Neuronal stem cell (in vitro differentiated cells): ENCODE measurements at regions not wholly inside any gene's neighbourhood (a gene's known extent, or its start where the extent isn't known, plus 50 kb on each side); places are given as distances from the start of the nearest gene placed in this dataset.

Experiments
- DNase-seq: peaks from one replicate; pipeline ENCODE4 v3.0.0-alpha.2; 2013; ENCODE audit warnings: low spot score
- H2AFZ ChIP-seq: one replicate; pipeline ENCODE4 v1.6.1; 2013; ENCODE audit warnings: mild to moderate bottlenecking, low read length, inconsistent platforms
- H2AK5ac ChIP-seq: 2 replicates; pipeline ENCODE4 v1.6.1; 2013; ENCODE audit warnings: low read depth, mild to moderate bottlenecking, inconsistent platforms, low read length, moderate library complexity, mixed read lengths
- H2BK120ac ChIP-seq: 2 replicates; pipeline ENCODE4 v1.6.1; 2013; ENCODE audit warnings: low read depth, mild to moderate bottlenecking, inconsistent platforms, low read length, moderate library complexity, mixed read lengths
- H2BK12ac ChIP-seq: one replicate; pipeline ENCODE4 v1.6.1; 2013; ENCODE audit warnings: low read length, inconsistent platforms
- H2BK15ac ChIP-seq: 2 replicates; pipeline ENCODE4 v1.6.1; 2013; ENCODE audit warnings: mild to moderate bottlenecking, low read length, inconsistent platforms, mixed read lengths
- H2BK5ac ChIP-seq: one replicate; pipeline ENCODE4 v1.6.1; 2013; ENCODE audit warnings: inconsistent platforms, mild to moderate bottlenecking, low read length, moderate library complexity
- H3K14ac ChIP-seq: one replicate; pipeline ENCODE4 v1.6.1; 2013; ENCODE audit warnings: low read length, inconsistent platforms
- H3K18ac ChIP-seq: 2 replicates; pipeline ENCODE4 v1.6.1; 2013; ENCODE audit warnings: low read length, inconsistent platforms
- H3K23ac ChIP-seq: 2 replicates; pipeline ENCODE4 v1.6.1; 2013; ENCODE audit warnings: low read depth, mild to moderate bottlenecking, mixed read lengths, low read length, inconsistent platforms; ENCODE audit not compliant: poor library complexity
- H3K27ac ChIP-seq: replicated peaks from 3 replicates; pipeline ENCODE4 v1.5.1; 2013; ENCODE audit warnings: low read length, inconsistent platforms
- H3K27me3 ChIP-seq, 3 experiments: 2 replicates each; pipeline ENCODE4 v1.6.1; 2013; ENCODE audit warnings: low read length in 3 of 3, mild to moderate bottlenecking in 2 of 3, inconsistent platforms in 1 of 3, low read depth in 1 of 3, mixed read lengths in 1 of 3, moderate library complexity in 1 of 3; ENCODE audit not compliant: control insufficient read depth in 3 of 3, insufficient read depth in 3 of 3
- H3K36me3 ChIP-seq, 2 donors: replicated peaks in 1 of 2; 2 replicates each; pipeline ENCODE4 v1.6.1; 2013; ENCODE audit warnings: low read length in 2 of 2; ENCODE audit not compliant: control insufficient read depth in 2 of 2, insufficient read depth in 2 of 2
- H3K4ac ChIP-seq: 2 replicates; pipeline ENCODE4 v1.6.1; 2013; ENCODE audit warnings: inconsistent platforms, mild to moderate bottlenecking, low read length, moderate library complexity
- H3K4me1 ChIP-seq, 2 donors: 1 replicate in 1 of 2; 2 replicates in 1 of 2; pipeline ENCODE4 v1.6.1; 2013; ENCODE audit warnings: low read length in 2 of 2, low read depth in 1 of 2; ENCODE audit not compliant: control insufficient read depth in 2 of 2, insufficient read depth in 1 of 2
- H3K4me2 ChIP-seq: one replicate; pipeline ENCODE4 v1.6.1; 2013; ENCODE audit warnings: mild to moderate bottlenecking, low read length, inconsistent platforms; ENCODE audit not compliant: insufficient read depth, poor library complexity, severe bottlenecking
- H3K4me3 ChIP-seq, 2 donors: 2 replicates each; pipeline ENCODE4 v1.5.1; 2013; ENCODE audit warnings: low read length in 2 of 2, mild to moderate bottlenecking in 2 of 2, inconsistent platforms in 1 of 2, moderate library complexity in 1 of 2
- H3K79me1 ChIP-seq: one replicate; pipeline ENCODE4 v1.6.1; 2013; ENCODE audit warnings: low read depth, mild to moderate bottlenecking, inconsistent platforms, low read length, moderate library complexity
- H3K9ac ChIP-seq: one replicate; pipeline ENCODE4 v1.6.1; 2013; ENCODE audit warnings: mild to moderate bottlenecking, low read depth, low read length, inconsistent platforms; ENCODE audit not compliant: poor library complexity
- H3K9me3 ChIP-seq, 2 donors: replicated peaks in 1 of 2; 2 replicates each; pipeline versions ENCODE3 to v1.6.1; 2013; ENCODE audit warnings: low read length in 2 of 2, mild to moderate bottlenecking in 2 of 2, inconsistent platforms in 1 of 2, low read depth in 1 of 2, mixed read lengths in 1 of 2, moderate library complexity in 1 of 2; ENCODE audit not compliant: control insufficient read depth in 2 of 2, insufficient read depth in 1 of 2
- H4K8ac ChIP-seq: one replicate; pipeline ENCODE4 v1.6.1; 2013; ENCODE audit warnings: low read depth, mild to moderate bottlenecking, inconsistent platforms, low read length, moderate library complexity
- H4K91ac ChIP-seq: one replicate; pipeline ENCODE4 v1.6.1; 2013; ENCODE audit warnings: low read length, low read depth, mild to moderate bottlenecking, inconsistent platforms; ENCODE audit not compliant: poor library complexity
- WGBS, 2 donors: extraction: QIAGEN DNeasy Blood & Tissue Kit; methylation state at CpG; one replicate each; pipeline ENCODE4 v1.1.7; 2013; ENCODE audit warnings: missing lambda C conversion rate in 2 of 2, mixed read lengths in 1 of 2; ENCODE audit not compliant: insufficient read length in 2 of 2, insufficient replicate concordance in 1 of 2; ENCODE audit errors: extremely low coverage in 2 of 2; 5-methylcytosine and 5-hydroxymethylcytosine counted together

- H3K27me3 ChIP-seq: peaks cover 0 to 5% (median 0%) of the 10 kb centered on the region in 3 experiments
- H3K4ac ChIP-seq: no peak overlapping the region
- H2BK120ac ChIP-seq: no peak overlapping the region
- H3K9me3 ChIP-seq: no peaks in the 10 kb centered on the region
- no peak overlapping the region for H3K4me2 ChIP-seq
- no peak overlapping the region for H3K23ac ChIP-seq
- H3K14ac ChIP-seq: no peak overlapping the region
- WGBS, 2 donors: no CpG with 5 or more reads among the region's 2 CpGs
- no peak overlapping the region for H3K4me3 ChIP-seq
- DNase-seq: no peak
- no peak overlapping the region for H2BK15ac ChIP-seq
- no peak overlapping the region for H4K8ac ChIP-seq
- no peaks in the 10 kb centered on the region for H3K79me1 ChIP-seq
- H3K27ac ChIP-seq: no peak overlapping the region
- H2AK5ac ChIP-seq: no peak overlapping the region
- H2BK12ac ChIP-seq: no peak overlapping the region
- no peak overlapping the region for H3K18ac ChIP-seq
- no peak overlapping the region for H2BK5ac ChIP-seq
- H3K36me3 ChIP-seq: no peaks in the 10 kb centered on the region
- no peak overlapping the region for H2AFZ ChIP-seq
- H3K4me1 ChIP-seq: peaks cover 2 to 3% of the 10 kb centered on the region in 2 donors
- no peak overlapping the region for H4K91ac ChIP-seq
- H3K9ac ChIP-seq: no peak overlapping the region
Measured at GRCh38 chr9:21550392-21550791, 68.3 kb upstream of the IFNE start.

- no peak overlapping the region for H3K4me3 ChIP-seq
- H3K9me3 ChIP-seq: no peaks in the 10 kb centered on the region
- no peak overlapping the region for H2AFZ ChIP-seq
- no peak overlapping the region for H2BK15ac ChIP-seq
- no peak overlapping the region for H2BK120ac ChIP-seq
- no peak overlapping the region for H4K8ac ChIP-seq
- H3K23ac ChIP-seq: no peak overlapping the region
- H3K18ac ChIP-seq: no peak overlapping the region
- no peak for DNase-seq
- no peak overlapping the region for H2BK5ac ChIP-seq
- no peak overlapping the region for H2AK5ac ChIP-seq
- H2BK12ac ChIP-seq: no peak overlapping the region
- peaks cover 2 to 3% of the 10 kb centered on the region in 2 donors for H3K4me1 ChIP-seq
- no peak overlapping the region for H3K27ac ChIP-seq
- no peak overlapping the region for H4K91ac ChIP-seq
- H3K14ac ChIP-seq: no peak overlapping the region
- H3K9ac ChIP-seq: no peak overlapping the region
- no peaks in the 10 kb centered on the region for H3K79me1 ChIP-seq
- H3K4ac ChIP-seq: no peak overlapping the region
- H3K4me2 ChIP-seq: no peak overlapping the region
- WGBS, 2 donors: no CpG with 5 or more reads among the region's 2 CpGs
- H3K27me3 ChIP-seq: peaks cover 0 to 13% (median 3%) of the 10 kb centered on the region in 3 experiments
- no peaks in the 10 kb centered on the region for H3K36me3 ChIP-seq
Measured at GRCh38 chr9:21551401-21551800, 69.3 kb upstream of the IFNE start.

- H3K23ac ChIP-seq: no peak overlapping the region
- no peak overlapping the region for H2BK12ac ChIP-seq
- H3K9me3 ChIP-seq: no peaks in the 10 kb centered on the region
- no peak overlapping the region for H4K8ac ChIP-seq
- H2AFZ ChIP-seq: peak overlapping the region; percentile 11
- peaks cover 2 to 3% of the 10 kb centered on the region in 2 donors for H3K4me1 ChIP-seq
- H3K27me3 ChIP-seq: peaks cover 0 to 24% (median 3%) of the 10 kb centered on the region in 3 experiments
- no peak overlapping the region for H3K4ac ChIP-seq
- no peak overlapping the region for H2BK15ac ChIP-seq
- H3K27ac ChIP-seq: no peak overlapping the region
- H3K9ac ChIP-seq: no peak overlapping the region
- no peak overlapping the region for H2BK120ac ChIP-seq
- no peak overlapping the region for H3K14ac ChIP-seq
- no peak overlapping the region for H4K91ac ChIP-seq
- WGBS, 2 donors: no CpG with 5 or more reads among the region's 3 CpGs
- H3K36me3 ChIP-seq: no peaks in the 10 kb centered on the region
- no peak for DNase-seq
- H3K4me2 ChIP-seq: no peak overlapping the region
- no peak overlapping the region for H2BK5ac ChIP-seq
- H3K4me3 ChIP-seq: no peak overlapping the region
- H3K18ac ChIP-seq: no peak overlapping the region
- H2AK5ac ChIP-seq: no peak overlapping the region
- no peaks in the 10 kb centered on the region for H3K79me1 ChIP-seq
Measured at GRCh38 chr9:21552244-21553170, 70.4 kb upstream of the IFNE start.

- no peak overlapping the region for H3K27ac ChIP-seq
- no peak overlapping the region for H2BK15ac ChIP-seq
- no peak for DNase-seq
- no peak overlapping the region for H3K4me3 ChIP-seq
- no peaks in the 10 kb centered on the region for H3K36me3 ChIP-seq
- no CpG with 5 or more reads among the region's 3 CpGs for WGBS, 2 donors
- H4K8ac ChIP-seq: no peak overlapping the region
- no peaks in the 10 kb centered on the region for H3K9me3 ChIP-seq
- no peak overlapping the region for H2AK5ac ChIP-seq
- H3K9ac ChIP-seq: no peak overlapping the region
- H2BK5ac ChIP-seq: no peak overlapping the region
- H3K4ac ChIP-seq: no peak overlapping the region
- no peak overlapping the region for H3K4me2 ChIP-seq
- H2BK12ac ChIP-seq: no peak overlapping the region
- H2BK120ac ChIP-seq: no peak overlapping the region
- peaks cover 2 to 3% of the 10 kb centered on the region in 2 donors for H3K4me1 ChIP-seq
- H2AFZ ChIP-seq: no peak overlapping the region
- peaks cover 0 to 33% (median 3%) of the 10 kb centered on the region in 3 experiments for H3K27me3 ChIP-seq
- H3K23ac ChIP-seq: no peak overlapping the region
- H3K14ac ChIP-seq: no peak overlapping the region
- H3K79me1 ChIP-seq: no peaks in the 10 kb centered on the region
- no peak overlapping the region for H3K18ac ChIP-seq
- H4K91ac ChIP-seq: no peak overlapping the region
Measured at GRCh38 chr9:21553441-21553840, 71.3 kb upstream of the IFNE start.
